Esophagus muscularis mucosa (tissue), 4 donors: ENCODE measurements at regions not wholly inside any gene's neighbourhood (a gene's known extent, or its start where the extent isn't known, plus 50 kb on each side); places are given as distances from the start of the nearest gene placed in this dataset.

Source experiments
- EP300 ChIP-seq: sonication (generic); formaldehyde crosslinking; IDR thresholded peaks from one replicate; pipeline ENCODE4 v1.6.1; 2017; ENCODE audit warnings: antibody characterized with exemption
- POLR2A ChIP-seq: fragments of 450-650 bp; IDR thresholded peaks from one replicate; pipeline ENCODE4 v1.6.1; 2017; ENCODE audit warnings: antibody characterized with exemption, moderate library complexity, mild to moderate bottlenecking, low read depth
- POLR2AphosphoS5 ChIP-seq, 2 donors: sonication (generic); formaldehyde crosslinking; IDR thresholded peaks; one replicate each; pipeline ENCODE4 v1.6.1; 2017; ENCODE audit warnings: antibody characterized with exemption in 2 of 2
- TF ChIP-seq, protein P1 (sequence below), 3 experiments: fragments of 200-600 bp in 2 of 3; fragments of 450-650 bp in 1 of 3; sonication (generic) in 2 of 3; IDR thresholded peaks; one replicate each; pipeline ENCODE4 v1.5.1; 2017 to 2019; ENCODE audit warnings: antibody characterized with exemption in 3 of 3, mild to moderate bottlenecking in 2 of 3, moderate library complexity in 1 of 3

DNA sequence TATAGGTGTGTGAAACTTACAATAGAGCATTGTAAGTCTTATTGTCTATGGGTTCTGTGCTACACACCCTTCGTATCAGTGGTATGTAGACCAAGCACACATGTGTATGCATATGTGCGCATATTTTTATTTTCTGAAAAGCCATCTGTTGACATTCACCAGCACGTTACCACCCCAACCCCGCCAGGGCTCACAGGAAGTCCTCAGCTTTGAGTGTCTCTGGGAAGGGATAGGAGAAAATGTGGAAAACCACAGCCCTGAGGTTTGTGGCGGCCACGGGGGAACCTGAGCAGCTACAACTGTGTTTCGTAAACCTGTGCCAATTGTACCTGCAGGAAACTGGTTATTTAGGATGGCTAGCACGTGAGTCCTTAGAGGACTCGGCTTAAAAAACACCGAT lies 123.3 kb upstream of the PHACTR3 start:
- TF ChIP-seq, protein P1, sequence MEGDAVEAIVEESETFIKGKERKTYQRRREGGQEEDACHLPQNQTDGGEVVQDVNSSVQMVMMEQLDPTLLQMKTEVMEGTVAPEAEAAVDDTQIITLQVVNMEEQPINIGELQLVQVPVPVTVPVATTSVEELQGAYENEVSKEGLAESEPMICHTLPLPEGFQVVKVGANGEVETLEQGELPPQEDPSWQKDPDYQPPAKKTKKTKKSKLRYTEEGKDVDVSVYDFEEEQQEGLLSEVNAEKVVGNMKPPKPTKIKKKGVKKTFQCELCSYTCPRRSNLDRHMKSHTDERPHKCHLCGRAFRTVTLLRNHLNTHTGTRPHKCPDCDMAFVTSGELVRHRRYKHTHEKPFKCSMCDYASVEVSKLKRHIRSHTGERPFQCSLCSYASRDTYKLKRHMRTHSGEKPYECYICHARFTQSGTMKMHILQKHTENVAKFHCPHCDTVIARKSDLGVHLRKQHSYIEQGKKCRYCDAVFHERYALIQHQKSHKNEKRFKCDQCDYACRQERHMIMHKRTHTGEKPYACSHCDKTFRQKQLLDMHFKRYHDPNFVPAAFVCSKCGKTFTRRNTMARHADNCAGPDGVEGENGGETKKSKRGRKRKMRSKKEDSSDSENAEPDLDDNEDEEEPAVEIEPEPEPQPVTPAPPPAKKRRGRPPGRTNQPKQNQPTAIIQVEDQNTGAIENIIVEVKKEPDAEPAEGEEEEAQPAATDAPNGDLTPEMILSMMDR (IDR thresholded peaks at IDR 0.05), result no peak
- TF ChIP-seq EP300, result no peak
- no peak for TF ChIP-seq POLR2AphosphoS5 (IDR thresholded peaks at IDR 0.05)
- TF ChIP-seq POLR2A, result no peak
